Pons (tissue), 1 donor: ENCODE measurements at regions not wholly inside any gene's neighbourhood (a gene's known extent, or its start where the extent isn't known, plus 50 kb on each side); places are given as distances from the start of the nearest gene placed in this dataset.
A peak's percentile ranks its signal among the peaks of the same experiment; 100 is the strongest.
"Not testable (repeated sequence)": the region's sequence is repeated elsewhere in the genome, so short reads cannot be mapped to it uniquely, and the experiment has no call there.

Source experiments
- DNase-seq: peaks from one replicate; pipeline ENCODE4 v3.0.0-alpha.2; 2016; ENCODE audit warnings: low spot score

- not testable (repeated sequence) for DNase-seq
These were observed 526.9 kb downstream of the TTLL7 start for GRCh38 chr1:83472066-83472465.

DNA sequence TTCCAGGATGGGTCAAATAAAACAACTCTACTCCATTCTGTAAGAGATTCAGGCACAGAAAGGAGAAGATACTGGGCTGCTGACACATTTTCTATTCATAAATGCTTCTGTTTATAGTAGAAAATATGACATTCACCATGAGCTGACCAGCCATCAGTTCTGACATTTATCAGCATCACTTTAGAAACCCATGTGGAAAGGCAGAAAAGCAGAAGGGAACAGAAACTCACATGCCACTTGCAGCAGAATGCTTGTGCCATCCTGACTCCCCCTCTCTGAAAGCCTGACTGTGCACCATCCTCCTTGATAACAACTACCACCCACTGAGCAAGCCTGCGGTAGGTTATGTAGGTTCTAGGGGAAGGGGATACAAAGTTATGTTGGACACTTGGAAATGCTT lies 527.7 kb downstream of the TTLL7 start:
- DNase-seq, result not testable (repeated sequence)

GRCh38 chr1:83468336-83468735 lies 530.6 kb downstream of the TTLL7 start:
- DNase-seq, result peak; percentile 24

DNA sequence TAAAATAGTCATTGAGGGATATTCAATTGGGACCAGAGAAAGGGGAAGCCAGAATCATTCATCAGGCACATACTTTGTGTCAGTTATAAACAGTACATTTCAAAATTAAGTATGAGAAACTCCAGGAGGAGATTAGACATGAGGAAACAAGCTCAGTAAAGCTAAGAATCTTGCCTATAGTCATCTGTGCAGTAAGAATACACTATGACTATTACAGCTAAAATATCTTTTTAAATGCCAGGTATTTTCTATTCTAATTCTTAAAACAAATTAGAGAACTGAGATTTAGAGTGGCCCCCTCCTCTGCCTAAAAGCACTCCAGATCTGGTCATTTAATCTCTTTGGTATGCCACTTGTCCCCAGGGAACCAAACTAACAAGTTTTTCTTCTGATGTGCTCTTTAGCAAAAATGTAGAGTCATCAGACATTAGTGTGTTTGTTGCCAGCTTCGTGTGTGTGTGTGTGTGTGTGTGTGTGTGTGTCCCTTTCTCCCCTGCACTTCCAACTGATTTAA lies 541.1 kb downstream of the TTLL7 start:
- DNase-seq, result not testable (repeated sequence)

DNA sequence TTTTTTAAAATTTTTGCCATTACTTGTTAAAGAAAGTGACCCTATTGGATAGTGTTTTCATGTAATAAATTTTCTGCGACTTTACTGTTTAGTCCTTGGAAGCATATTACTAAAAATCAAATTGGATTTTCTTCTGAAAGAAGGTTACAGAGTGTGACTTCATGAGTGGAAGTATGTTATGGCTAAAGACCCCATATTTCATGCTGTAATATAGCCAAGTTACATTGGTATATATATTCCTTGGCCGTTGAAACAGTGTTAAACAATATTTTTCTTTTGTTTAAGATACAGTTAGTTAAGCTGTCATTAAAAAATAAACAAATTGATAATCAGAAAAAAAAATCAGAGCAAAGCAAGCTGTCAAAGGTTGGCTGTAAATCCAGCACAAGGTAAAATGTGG lies 541.7 kb downstream of the TTLL7 start:
- DNase-seq, result not testable (repeated sequence)

DNA sequence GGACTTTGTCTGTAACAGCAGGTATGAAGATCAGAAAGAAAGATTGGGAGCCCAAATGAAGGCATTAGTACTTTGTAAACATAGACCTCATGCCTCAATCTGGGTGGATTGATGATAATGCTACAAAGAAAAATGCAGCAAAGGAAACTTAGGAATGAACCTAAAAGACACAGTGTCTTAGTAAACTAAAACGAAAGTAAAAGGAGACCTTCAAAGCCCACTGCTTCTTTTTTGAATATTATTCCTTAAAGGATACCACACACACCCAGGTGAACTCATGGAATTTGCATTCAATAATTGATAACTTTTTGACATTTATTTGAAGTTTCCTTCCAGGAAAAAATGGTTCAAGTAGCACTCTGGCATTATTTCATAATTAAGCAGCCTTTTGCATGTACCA lies 543.2 kb downstream of the TTLL7 start:
- not testable (repeated sequence) for DNase-seq

- peak; percentile 89 for DNase-seq
These were observed 553.1 kb downstream of the TTLL7 start for GRCh38 chr1:83445873-83446272.

GRCh38 chr1:83442412-83442811 lies 556.5 kb downstream of the TTLL7 start:
- not testable (repeated sequence) for DNase-seq

- DNase-seq, result not testable (repeated sequence)
These were observed 558.3 kb downstream of the TTLL7 start for GRCh38 chr1:83440586-83440985.

- not testable (repeated sequence) for DNase-seq
These were observed 558.9 kb downstream of the TTLL7 start for GRCh38 chr1:83440021-83440420.

- DNase-seq, result not testable (repeated sequence)
These were observed 560.6 kb downstream of the TTLL7 start for GRCh38 chr1:83438316-83438715.

DNA sequence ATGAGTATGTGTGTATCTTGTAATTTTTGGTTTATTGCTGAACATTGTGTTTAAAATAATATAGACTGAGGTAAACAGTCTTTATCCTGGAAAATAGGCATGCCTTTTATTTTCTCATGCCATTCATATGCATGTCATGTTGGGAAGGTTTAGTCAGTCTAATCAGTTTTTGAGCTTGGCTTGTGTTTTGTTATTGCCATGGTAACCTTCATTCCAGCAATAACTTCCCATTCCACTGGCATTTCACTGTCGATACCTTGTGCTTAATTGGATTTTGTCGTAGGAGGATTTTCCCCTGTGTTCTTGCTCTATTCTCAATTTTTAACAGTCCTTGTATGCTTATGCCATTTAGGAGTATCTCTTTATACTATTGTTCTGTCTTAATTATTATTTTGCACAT lies 563.6 kb downstream of the TTLL7 start:
- DNase-seq, result not testable (repeated sequence)

DNA sequence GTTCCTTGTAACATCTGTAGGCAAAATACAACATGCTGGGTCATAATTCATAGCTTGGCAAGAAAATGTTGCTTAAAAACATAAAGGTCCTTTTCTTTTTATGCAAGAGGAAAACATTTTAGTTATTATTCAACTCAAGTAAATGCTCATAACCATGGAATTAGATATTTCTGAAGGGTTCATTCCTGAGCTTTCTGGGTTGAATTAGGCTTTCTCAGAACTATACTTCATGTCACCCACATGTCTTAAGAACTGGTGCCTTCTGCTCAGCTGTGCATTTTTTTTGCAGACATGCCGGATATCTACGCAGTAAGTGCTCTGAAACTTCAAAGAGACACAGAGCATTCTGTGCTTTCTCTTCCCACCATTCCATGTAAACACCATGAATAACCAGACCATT lies 571.4 kb downstream of the TTLL7 start:
- DNase-seq, result not testable (repeated sequence)

DNA sequence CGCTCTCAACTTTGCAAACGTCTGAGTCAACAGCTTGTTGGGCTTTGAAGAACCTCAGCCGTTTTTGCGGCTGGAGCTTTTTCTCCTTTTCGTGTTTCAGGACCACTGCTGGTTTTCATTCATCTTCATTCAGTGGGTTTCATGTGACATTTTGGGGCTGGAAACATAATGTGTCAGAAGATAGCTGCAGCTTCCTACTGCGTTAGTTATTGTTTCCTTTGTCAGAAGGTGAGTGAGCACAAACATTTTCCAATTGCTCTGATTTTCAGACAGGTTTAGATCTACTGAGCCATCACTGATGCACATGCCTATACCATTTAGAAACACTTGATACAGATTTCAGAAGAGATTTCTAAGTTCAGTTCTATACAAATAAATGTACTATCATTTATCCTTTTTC lies 575.5 kb downstream of the TTLL7 start:
- DNase-seq, result not testable (repeated sequence)

- DNase-seq, result no peak
These were observed 580.4 kb downstream of the TTLL7 start for GRCh38 chr1:83418558-83418957.

- DNase-seq, result not testable (repeated sequence)
These were observed 585.2 kb downstream of the TTLL7 start for GRCh38 chr1:83413839-83414107.

DNA sequence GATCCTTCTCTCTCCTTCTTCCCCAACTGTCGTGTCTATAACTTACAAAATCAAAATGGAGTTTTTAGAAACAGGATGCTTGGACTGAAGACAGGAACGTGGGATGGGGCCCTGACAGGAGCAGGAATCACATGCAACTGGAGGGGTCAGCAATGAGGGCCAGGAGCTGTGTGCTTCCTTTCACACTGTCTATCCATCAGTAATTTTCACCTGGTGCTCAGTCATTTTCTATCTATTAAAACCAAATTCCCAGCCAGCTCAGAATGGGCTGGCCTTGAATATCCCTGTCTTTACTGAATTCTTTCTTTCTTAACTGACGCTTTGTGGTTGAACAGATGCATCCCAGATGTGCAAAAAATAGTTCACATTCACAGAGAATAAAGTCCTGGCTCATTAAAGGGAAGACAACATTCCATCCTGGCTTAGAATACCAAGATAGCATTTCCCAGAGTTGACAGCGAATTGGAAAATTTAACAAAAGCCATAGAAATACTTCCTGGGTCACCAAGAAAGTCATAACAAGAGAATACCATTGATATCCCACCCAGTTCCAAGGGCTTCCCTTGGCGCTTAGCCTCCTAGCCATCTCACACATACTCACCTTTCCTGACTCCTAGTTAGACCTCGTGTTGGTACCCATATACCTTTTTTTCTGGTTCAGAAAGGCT lies 588.1 kb downstream of the TTLL7 start:
- DNase-seq, result not testable (repeated sequence)

- not testable (repeated sequence) for DNase-seq
These were observed 592.1 kb downstream of the TTLL7 start for GRCh38 chr1:83406693-83407371.

DNA sequence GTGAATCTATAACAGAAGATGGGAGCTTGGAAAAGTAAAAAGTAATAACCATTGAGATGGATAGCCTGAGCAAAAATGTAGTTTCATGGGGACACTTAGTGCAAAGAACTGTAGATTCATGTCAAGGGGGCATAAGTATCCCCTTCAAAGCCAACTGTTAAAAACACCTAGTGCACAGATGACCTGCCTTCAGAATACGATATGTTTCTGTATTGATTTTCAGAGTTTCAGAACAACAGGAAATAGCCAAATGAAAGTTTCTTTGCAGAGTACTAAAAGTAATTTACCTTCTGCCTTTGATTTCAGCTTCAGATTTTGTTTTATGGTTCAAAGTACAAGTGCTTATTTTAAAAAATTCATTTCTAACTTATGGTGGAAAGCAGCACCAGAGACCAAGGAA lies 593.1 kb downstream of the TTLL7 start:
- DNase-seq, result not testable (repeated sequence)

DNA sequence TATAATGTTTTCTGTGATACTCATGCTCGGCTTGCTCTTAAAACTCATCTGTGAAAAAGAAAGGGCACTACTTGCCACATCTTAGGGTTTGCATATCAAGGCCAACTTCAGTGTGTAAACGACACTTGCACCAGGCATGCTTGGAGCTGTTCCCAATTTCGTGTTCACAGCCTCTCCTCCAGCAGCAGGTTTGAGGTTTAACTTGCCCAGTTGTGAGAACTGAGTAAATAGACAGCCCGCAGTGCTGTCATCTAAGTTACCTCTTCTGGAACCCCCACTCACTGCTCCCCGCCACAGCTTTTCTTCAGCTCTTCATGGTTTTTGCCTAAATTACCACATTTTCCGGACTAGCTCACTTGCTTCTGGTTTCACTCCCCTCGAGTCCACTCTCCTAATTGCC lies 595.4 kb downstream of the TTLL7 start:
- not testable (repeated sequence) for DNase-seq

GRCh38 chr1:83401146-83401545 lies 597.8 kb downstream of the TTLL7 start:
- DNase-seq, result not testable (repeated sequence)

DNA sequence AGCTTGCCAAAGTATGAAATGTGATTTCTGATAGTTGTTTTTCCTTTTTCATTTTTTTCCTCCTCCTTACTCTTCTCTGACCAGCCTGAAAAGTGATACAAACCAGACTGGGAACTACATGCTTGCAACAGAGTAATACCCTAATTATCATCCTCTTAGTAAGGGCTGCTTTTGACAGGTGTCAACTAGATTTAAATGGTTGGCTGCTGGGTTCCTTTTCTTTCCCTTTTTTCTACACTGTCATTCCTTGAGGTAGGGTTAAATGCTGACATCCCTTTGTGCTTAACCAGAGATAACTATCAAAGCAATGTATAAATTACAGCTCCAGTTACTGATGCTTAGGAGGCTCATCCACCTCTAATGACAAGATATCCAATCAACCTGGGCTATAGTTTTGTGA lies 598.8 kb downstream of the TTLL7 start:
- not testable (repeated sequence) for DNase-seq

DNA sequence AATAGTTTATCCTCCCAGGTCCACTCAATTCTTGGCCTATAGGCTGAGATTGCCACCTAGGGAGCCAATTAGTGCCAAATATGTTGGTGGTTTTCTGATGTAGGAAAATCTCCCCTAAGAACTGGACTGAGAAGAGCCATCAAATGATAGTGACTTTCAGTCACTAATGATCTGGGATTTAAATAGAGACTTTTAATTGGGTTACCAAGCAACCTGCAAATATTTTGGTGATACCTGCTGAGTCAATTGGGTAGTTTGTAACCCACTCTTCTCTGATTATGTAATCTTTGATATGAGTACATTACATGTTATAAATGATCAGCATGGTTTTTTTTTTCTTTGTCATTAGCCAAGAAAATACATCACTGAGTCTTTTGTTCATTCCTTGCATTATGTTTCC lies 600.8 kb downstream of the TTLL7 start:
- not testable (repeated sequence) for DNase-seq

GRCh38 chr1:83395130-83395529 lies 603.8 kb downstream of the TTLL7 start:
- DNase-seq, result not testable (repeated sequence)
